Cardiac fibroblast (primary cell): ENCODE measurements at regions not wholly inside any gene's neighbourhood (a gene's known extent, or its start where the extent isn't known, plus 50 kb on each side); places are given as distances from the start of the nearest gene placed in this dataset.
A peak's percentile ranks its signal among the peaks of the same experiment; 100 is the strongest.

Source experiments
- DNase-seq, 2 donors: peaks; one replicate each; pipeline versions ENCODE4 v3.0.0 to v3.0.0-alpha.2; 2010; ENCODE audit warnings: low read depth in 2 of 2
- H3K4me3 ChIP-seq, 2 donors: replicated peaks in 1 of 2; 1 replicate in 1 of 2; 2 replicates in 1 of 2; pipeline ENCODE4 v1.5.1; 2011; ENCODE audit warnings: low read depth in 2 of 2, low read length in 2 of 2, mild to moderate bottlenecking in 2 of 2, moderate library complexity in 1 of 2
- TF ChIP-seq, protein P1 (sequence below): IDR thresholded peaks from one replicate; pipeline ENCODE4 v1.5.1; 2011; ENCODE audit warnings: low read depth, mild to moderate bottlenecking, low read length, inconsistent platforms

- DNase-seq: no peak
- TF ChIP-seq, protein P1, sequence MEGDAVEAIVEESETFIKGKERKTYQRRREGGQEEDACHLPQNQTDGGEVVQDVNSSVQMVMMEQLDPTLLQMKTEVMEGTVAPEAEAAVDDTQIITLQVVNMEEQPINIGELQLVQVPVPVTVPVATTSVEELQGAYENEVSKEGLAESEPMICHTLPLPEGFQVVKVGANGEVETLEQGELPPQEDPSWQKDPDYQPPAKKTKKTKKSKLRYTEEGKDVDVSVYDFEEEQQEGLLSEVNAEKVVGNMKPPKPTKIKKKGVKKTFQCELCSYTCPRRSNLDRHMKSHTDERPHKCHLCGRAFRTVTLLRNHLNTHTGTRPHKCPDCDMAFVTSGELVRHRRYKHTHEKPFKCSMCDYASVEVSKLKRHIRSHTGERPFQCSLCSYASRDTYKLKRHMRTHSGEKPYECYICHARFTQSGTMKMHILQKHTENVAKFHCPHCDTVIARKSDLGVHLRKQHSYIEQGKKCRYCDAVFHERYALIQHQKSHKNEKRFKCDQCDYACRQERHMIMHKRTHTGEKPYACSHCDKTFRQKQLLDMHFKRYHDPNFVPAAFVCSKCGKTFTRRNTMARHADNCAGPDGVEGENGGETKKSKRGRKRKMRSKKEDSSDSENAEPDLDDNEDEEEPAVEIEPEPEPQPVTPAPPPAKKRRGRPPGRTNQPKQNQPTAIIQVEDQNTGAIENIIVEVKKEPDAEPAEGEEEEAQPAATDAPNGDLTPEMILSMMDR: no peak
- no peak overlapping the region for H3K4me3 ChIP-seq
Measured at GRCh38 chr3:36656873-36657272, 107.5 kb downstream of the DCLK3 start.

- peak in 1 of 2 donors; percentile 63 for DNase-seq
- TF ChIP-seq, protein P1: no peak
- H3K4me3 ChIP-seq: no peak overlapping the region
Measured at GRCh38 chr3:36653095-36653494, 111.3 kb downstream of the DCLK3 start.

- TF ChIP-seq, protein P1: no peak
- no peak for DNase-seq
- no peak overlapping the region for H3K4me3 ChIP-seq
Measured at GRCh38 chr3:36652104-36652503, 112.2 kb downstream of the DCLK3 start.

DNA sequence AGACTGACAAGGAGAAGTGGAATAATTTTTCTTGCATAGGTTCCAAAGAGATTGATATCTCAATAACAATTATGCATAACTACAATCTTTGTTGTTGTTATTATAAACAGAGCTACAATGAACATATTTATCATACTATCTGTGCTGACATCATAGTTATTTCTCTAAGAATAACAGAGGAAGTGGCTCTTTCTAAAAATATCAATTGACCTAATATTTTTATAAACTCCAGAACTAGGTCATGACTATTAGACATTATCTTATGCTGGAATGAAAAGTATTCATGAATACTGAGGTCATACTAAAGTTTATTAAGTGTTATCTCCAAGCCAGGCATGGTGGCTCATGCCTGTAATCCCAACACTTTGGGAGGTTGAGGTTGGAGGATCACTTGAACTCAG lies 114.1 kb downstream of the DCLK3 start:
- H3K4me3 ChIP-seq: no peak overlapping the region
- DNase-seq: peak; percentile 43 to 74
- TF ChIP-seq, protein P1: no peak

- DNase-seq: peak in 1 of 2 donors; percentile 9
- no peak overlapping the region for H3K4me3 ChIP-seq
- TF ChIP-seq, protein P1: no peak
Measured at GRCh38 chr3:36649125-36649524, 115.2 kb downstream of the DCLK3 start.

DNA sequence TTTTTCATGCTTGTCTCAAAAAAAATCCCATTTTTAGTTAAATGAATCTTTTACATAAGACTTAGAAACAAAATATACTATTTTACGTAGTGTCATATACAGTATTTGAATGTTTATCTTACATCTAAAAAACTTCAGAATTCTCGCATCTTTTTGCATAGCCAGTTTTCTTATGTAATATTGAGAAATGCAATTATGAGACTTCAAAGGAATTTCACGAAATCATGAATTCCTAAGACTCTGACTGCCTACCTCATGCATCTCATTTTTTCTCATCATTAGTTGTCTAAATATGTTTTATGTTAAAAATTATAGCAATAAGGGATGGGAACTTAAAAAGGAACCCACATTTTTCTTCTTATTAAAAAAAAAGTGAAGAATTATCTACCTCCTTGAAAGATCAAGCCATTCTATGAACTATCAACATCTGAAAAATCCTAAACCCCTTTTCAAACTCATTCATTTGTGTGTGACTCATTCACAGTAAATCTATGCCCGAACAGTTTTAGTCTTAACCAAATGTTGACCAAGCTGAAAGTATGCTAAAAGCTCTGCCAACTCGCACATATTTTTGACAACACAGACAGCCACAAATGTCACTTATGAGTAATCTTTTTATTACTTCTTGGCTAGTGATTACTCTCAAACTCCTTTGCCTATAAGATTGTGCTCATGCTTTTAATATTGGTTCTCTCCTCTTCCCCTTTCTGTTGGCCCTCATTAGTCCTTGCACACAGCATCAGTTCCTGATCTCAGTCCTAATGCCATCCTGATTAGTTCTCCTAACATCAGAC lies 115.9 kb downstream of the DCLK3 start:
- DNase-seq: peak; percentile 73 to 93
- TF ChIP-seq, protein P1: no peak
- no peak overlapping the region for H3K4me3 ChIP-seq
